Ascending aorta (tissue), 2 donors: ENCODE measurements at regions not wholly inside any gene's neighbourhood (a gene's known extent, or its start where the extent isn't known, plus 50 kb on each side); places are given as distances from the start of the nearest gene placed in this dataset.

Source experiments
- DNase-seq, 2 donors: peaks; one replicate each; pipeline ENCODE4 v3.0.0-alpha.2; 2019; ENCODE audit warnings: low spot score in 2 of 2
- H3K27ac ChIP-seq, 2 donors: fragments of 200-600 bp; sonication (generic); one replicate each; pipeline ENCODE4 v1.5.1; 2016 to 2017; ENCODE audit warnings: mild to moderate bottlenecking in 1 of 2
- H3K27me3 ChIP-seq: fragments of 200-600 bp; sonication (generic); one replicate; pipeline ENCODE4 v1.5.1; 2017
- H3K36me3 ChIP-seq, 2 donors: fragments of 200-600 bp; sonication (generic); one replicate each; pipeline ENCODE4 v1.5.1; 2016
- H3K4me1 ChIP-seq, 2 donors: fragments of 200-600 bp; sonication (generic); one replicate each; pipeline ENCODE4 v1.5.1; 2016 to 2017; ENCODE audit warnings: mild to moderate bottlenecking in 1 of 2
- H3K4me3 ChIP-seq, 2 donors: fragments of 200-600 bp; sonication (generic); one replicate each; pipeline ENCODE4 v1.5.1; 2016 to 2017; ENCODE audit warnings: mild to moderate bottlenecking in 1 of 2
- H3K9me3 ChIP-seq, 2 donors: fragments of 200-600 bp; sonication (generic); one replicate each; pipeline ENCODE4 v1.5.1; 2016
- intact Hi-C: fragments of 100-400 bp; cut with DNase I; formaldehyde crosslinking; loops from one replicate; pipeline ENCODE4 v1.15.1; 2023
- TF ChIP-seq, protein P1 (sequence below), 3 experiments: fragments of 200-600 bp in 2 of 3; fragments of 450-650 bp in 1 of 3; sonication (generic) in 2 of 3; IDR thresholded peaks; one replicate each; pipeline ENCODE4 v1.5.1; 2016 to 2019; ENCODE audit warnings: antibody characterized with exemption in 3 of 3, mild to moderate bottlenecking in 1 of 3, moderate library complexity in 1 of 3

DNA sequence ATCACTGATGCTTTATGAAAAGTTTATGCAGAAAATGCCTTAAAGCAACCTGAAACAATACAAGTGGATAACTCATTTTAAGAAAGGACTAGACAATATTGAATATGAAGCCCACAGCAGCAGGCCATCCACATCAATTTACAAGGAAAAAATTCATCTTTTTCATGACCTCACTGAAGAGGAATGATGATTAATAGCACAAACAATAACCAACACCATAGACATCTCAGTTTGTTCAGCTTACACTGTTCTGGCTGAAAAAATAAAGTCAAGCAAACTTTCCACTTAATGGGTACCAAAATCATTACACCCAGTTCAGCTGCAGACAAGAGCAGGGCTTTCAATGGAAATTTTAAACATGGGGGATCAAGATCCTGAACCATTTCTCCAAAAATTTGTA is 380.6 kb upstream of the NEGR1 start:
- DNase-seq: no peak
- TF ChIP-seq, protein P1, sequence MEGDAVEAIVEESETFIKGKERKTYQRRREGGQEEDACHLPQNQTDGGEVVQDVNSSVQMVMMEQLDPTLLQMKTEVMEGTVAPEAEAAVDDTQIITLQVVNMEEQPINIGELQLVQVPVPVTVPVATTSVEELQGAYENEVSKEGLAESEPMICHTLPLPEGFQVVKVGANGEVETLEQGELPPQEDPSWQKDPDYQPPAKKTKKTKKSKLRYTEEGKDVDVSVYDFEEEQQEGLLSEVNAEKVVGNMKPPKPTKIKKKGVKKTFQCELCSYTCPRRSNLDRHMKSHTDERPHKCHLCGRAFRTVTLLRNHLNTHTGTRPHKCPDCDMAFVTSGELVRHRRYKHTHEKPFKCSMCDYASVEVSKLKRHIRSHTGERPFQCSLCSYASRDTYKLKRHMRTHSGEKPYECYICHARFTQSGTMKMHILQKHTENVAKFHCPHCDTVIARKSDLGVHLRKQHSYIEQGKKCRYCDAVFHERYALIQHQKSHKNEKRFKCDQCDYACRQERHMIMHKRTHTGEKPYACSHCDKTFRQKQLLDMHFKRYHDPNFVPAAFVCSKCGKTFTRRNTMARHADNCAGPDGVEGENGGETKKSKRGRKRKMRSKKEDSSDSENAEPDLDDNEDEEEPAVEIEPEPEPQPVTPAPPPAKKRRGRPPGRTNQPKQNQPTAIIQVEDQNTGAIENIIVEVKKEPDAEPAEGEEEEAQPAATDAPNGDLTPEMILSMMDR (IDR thresholded peaks at IDR 0.05): no peak
- Histone ChIP-seq H3K9me3 (no peaks in the 10 kb centered on the region), H3K27me3 (no peaks in the 10 kb centered on the region), H3K36me3 (no peaks in the 10 kb centered on the region), H3K4me3 (no peak overlapping the region), H3K4me1 (no peaks in the 10 kb centered on the region), H3K27ac (no peak overlapping the region)
- intact Hi-C loops: no loop called here

DNA sequence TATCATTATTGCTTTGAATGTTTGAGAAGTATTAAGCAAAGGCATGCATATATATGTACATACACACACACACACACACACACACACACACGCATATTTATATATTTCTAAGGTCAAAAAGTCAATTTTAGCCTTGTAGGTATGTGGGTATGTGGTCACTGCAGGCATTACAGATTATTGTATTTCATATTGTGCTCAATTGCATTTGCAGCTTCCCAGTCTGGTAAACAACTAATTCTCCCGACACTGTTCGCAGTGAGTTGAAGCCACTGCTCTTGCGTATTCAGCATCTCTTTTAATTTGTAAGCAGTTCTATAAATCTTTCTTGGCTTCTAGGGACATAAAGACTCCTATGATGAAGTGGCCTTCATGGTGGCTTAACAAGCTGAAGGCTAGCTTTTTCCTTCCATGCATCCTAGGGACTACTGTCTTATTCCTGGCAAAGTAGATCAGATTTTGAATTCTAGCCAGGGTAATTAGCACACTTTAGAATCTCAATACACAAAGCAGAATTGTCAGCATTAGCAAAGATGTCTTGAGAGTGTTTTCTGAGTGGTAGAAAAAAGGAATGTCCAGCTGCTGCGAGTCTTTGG is 368.6 kb upstream of the NEGR1 start:
- DNase-seq: no peak
- Histone ChIP-seq H3K36me3 (no peaks in the 10 kb centered on the region), H3K27ac (no peak overlapping the region), H3K9me3 (no peaks in the 10 kb centered on the region), H3K4me1 (no peaks in the 10 kb centered on the region), H3K4me3 (no peak overlapping the region), H3K27me3 (no peaks in the 10 kb centered on the region)
- intact Hi-C loops: no loop called here
- TF ChIP-seq, protein P1 (IDR thresholded peaks at IDR 0.05): no peak

DNA sequence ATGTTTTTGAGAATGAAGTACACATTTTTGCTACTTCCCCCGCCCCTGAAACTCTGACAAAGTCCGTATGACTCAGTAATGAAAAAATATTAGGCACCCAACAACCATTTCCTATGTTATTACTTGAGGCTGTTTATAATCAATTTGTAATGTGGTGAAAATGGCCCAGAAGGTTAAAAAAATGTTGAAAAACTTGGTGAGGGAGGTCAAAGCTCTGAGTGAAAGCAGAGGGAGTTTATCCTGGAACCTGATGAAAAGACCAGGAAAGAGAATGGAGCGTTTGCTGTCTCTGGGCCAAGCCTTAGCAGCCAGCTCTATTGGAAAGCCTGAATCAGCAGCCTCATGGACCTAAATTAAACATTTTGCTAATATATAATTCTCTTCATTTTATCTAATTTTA is 367.7 kb upstream of the NEGR1 start:
- H3K9me3 ChIP-seq: no peaks in the 10 kb centered on the region
- H3K36me3 ChIP-seq: no peaks in the 10 kb centered on the region
- DNase-seq: no peak
- no peaks in the 10 kb centered on the region for H3K4me1 ChIP-seq
- H3K4me3 ChIP-seq: no peak overlapping the region
- no peaks in the 10 kb centered on the region for H3K27me3 ChIP-seq
- TF ChIP-seq, protein P1 (IDR thresholded peaks at IDR 0.05): no peak
- intact Hi-C loops: no loop called here
- no peak overlapping the region for H3K27ac ChIP-seq

DNA sequence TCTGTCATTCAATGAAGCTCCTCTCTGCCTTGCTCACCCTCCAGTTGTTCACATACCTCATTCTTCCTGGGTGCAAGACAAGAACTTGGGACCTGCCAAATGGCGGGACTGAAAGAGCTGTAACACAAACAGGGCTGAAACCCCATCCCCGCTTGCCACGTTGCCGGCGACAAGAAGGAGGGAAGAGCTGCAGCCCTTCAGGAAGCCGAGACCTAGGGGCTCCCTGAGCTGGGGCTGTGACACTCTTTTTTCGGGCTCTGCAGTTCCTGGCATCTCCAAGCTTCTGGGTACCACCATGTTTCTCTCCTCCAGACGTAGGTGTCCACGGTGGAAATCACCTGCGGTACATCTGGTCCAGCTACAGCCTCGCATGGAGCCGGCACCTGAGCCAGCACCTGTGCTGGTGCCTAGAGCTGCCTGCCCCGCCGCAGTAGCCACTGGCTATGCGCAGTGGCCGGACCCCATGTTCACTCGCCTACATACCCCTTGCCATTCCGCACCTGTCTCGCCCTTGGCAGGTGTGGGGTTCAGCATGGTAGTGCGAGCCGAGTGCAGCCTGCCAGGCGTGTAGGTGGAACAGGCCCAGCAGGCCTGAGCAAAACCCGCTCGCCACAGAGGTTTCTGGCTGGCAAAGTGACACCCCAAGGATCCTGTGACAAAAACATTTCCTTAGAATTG is 367.0 kb upstream of the NEGR1 start:
- no peak overlapping the region for H3K27ac ChIP-seq
- TF ChIP-seq, protein P1 (IDR thresholded peaks at IDR 0.05): no peak
- no peaks in the 10 kb centered on the region for H3K4me1 ChIP-seq
- intact Hi-C loops: no loop called here
- DNase-seq: no peak
- H3K36me3 ChIP-seq: no peaks in the 10 kb centered on the region
- no peaks in the 10 kb centered on the region for H3K27me3 ChIP-seq
- no peak overlapping the region for H3K4me3 ChIP-seq
- H3K9me3 ChIP-seq: no peaks in the 10 kb centered on the region

DNA sequence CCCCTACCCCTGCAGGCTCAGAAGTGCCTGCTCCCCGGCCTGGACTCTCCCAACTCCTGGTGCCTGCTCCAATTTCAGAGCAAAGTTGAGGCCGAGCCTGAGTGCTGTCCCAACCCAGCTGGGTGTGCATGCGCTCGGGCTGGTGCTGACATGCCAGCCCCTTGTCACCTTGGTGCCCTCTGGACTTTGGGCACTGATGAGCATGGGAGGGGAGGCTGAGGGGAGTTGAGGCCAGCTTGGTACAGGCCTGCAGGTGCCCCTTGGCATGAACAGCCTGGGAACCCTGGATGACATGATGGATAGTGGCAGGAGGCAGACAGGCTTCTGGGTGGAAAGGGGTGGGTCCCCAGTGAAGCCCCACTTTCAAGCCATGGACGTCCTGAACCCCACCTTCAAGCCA is 366.1 kb upstream of the NEGR1 start:
- Histone ChIP-seq H3K36me3 (no peaks in the 10 kb centered on the region), H3K27me3 (no peaks in the 10 kb centered on the region), H3K4me1 (no peaks in the 10 kb centered on the region), H3K27ac (no peak overlapping the region), H3K9me3 (no peaks in the 10 kb centered on the region), H3K4me3 (no peak overlapping the region)
- intact Hi-C loops: no loop called here
- DNase-seq: no peak
- TF ChIP-seq, protein P1 (IDR thresholded peaks at IDR 0.05): no peak
